Left lung (tissue), 4 donors: ENCODE measurements at regions not wholly inside any gene's neighbourhood (a gene's known extent, or its start where the extent isn't known, plus 50 kb on each side); places are given as distances from the start of the nearest gene placed in this dataset.

Experiments
- ATAC-seq: fragments of 200-7000 bp; cut with Tn5 transposase; one replicate; pipeline ENCODE4 v1.9.1; 2020; ENCODE audit warnings: moderate library complexity
- DNase-seq, 4 donors: peaks; one replicate each; pipeline ENCODE4 v3.0.0-alpha.2; 2013 to 2020
- H3K27ac ChIP-seq, 2 donors: fragments of 200-600 bp; sonication (generic) in 1 of 2; one replicate each; pipeline versions ENCODE4 v1.5.0 to v1.8.0; 2020 to 2021
- H3K27me3 ChIP-seq, 2 donors: fragments of 200-600 bp; sonication (generic) in 1 of 2; one replicate each; pipeline versions ENCODE4 v1.5.0 to v1.8.0; 2020 to 2021
- H3K36me3 ChIP-seq, 2 donors: fragments of 200-600 bp; sonication (generic) in 1 of 2; one replicate each; pipeline versions ENCODE4 v1.5.0 to v1.8.0; 2020 to 2021
- H3K4me1 ChIP-seq, 2 donors: fragments of 200-600 bp; one replicate each; pipeline ENCODE4 v1.8.0; 2021
- H3K4me3 ChIP-seq, 2 donors: fragments of 200-600 bp; sonication (generic) in 1 of 2; one replicate each; pipeline versions ENCODE4 v1.5.0 to v1.8.0; 2020 to 2021; ENCODE audit warnings: mild to moderate bottlenecking in 1 of 2
- H3K9me3 ChIP-seq, 2 donors: fragments of 200-600 bp; sonication (generic) in 1 of 2; one replicate each; pipeline versions ENCODE4 v1.5.0 to v1.8.0; 2020 to 2021
- intact Hi-C, 2 donors: fragments of 100-400 bp; cut with DNase I; formaldehyde crosslinking; loops; one replicate each; pipeline versions ENCODE4 v1.11.2 to v1.14.2; 2022
- TF ChIP-seq, protein P1 (sequence below), 2 donors: fragments of 200-600 bp; sonication (generic) in 1 of 2; IDR thresholded peaks; one replicate each; pipeline versions ENCODE4 v1.5.0 to v1.8.0; 2021; ENCODE audit warnings: antibody characterized with exemption in 2 of 2
- donor health status: DM: no; HTN: yes; CAD: no.
- donor health status: DM: no; HTN: no; CAD: no.

GRCh38 chr9:120258096-120258495 is 321.9 kb downstream of the CDK5RAP2 start:
- no peak for ATAC-seq
- H3K9me3 ChIP-seq, result no peaks in the 10 kb centered on the region
- H3K36me3 ChIP-seq, result no peaks in the 10 kb centered on the region
- TF ChIP-seq, protein P1, sequence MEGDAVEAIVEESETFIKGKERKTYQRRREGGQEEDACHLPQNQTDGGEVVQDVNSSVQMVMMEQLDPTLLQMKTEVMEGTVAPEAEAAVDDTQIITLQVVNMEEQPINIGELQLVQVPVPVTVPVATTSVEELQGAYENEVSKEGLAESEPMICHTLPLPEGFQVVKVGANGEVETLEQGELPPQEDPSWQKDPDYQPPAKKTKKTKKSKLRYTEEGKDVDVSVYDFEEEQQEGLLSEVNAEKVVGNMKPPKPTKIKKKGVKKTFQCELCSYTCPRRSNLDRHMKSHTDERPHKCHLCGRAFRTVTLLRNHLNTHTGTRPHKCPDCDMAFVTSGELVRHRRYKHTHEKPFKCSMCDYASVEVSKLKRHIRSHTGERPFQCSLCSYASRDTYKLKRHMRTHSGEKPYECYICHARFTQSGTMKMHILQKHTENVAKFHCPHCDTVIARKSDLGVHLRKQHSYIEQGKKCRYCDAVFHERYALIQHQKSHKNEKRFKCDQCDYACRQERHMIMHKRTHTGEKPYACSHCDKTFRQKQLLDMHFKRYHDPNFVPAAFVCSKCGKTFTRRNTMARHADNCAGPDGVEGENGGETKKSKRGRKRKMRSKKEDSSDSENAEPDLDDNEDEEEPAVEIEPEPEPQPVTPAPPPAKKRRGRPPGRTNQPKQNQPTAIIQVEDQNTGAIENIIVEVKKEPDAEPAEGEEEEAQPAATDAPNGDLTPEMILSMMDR (IDR thresholded peaks at IDR 0.05), result no peak
- peaks cover 0 to 4% of the 10 kb centered on the region in 2 donors for H3K27me3 ChIP-seq
- no peak overlapping the region for H3K27ac ChIP-seq
- no peak for DNase-seq
- intact Hi-C loops, result no loop called here
- H3K4me1 ChIP-seq, result no peaks in the 10 kb centered on the region
- H3K4me3 ChIP-seq, result no peak overlapping the region

- H3K27me3 ChIP-seq, result peaks cover 0 to 4% of the 10 kb centered on the region in 2 donors
- H3K27ac ChIP-seq, result no peak overlapping the region
- H3K36me3 ChIP-seq, result no peaks in the 10 kb centered on the region
- no peak overlapping the region for H3K4me3 ChIP-seq
- TF ChIP-seq, protein P1 (IDR thresholded peaks at IDR 0.05), result no peak
- DNase-seq (no peak), ATAC-seq (no peak)
- H3K9me3 ChIP-seq, result no peaks in the 10 kb centered on the region
- intact Hi-C loops, result no loop called here
- no peaks in the 10 kb centered on the region for H3K4me1 ChIP-seq
Measured at GRCh38 chr9:120257483-120257882, 322.5 kb downstream of the CDK5RAP2 start.

GRCh38 chr9:120256146-120256545 is 323.8 kb downstream of the CDK5RAP2 start:
- no peak for DNase-seq
- peaks cover 0 to 4% of the 10 kb centered on the region in 2 donors for H3K27me3 ChIP-seq
- TF ChIP-seq, protein P1 (IDR thresholded peaks at IDR 0.05), result no peak
- H3K4me1 ChIP-seq, result no peaks in the 10 kb centered on the region
- H3K27ac ChIP-seq, result no peak overlapping the region
- intact Hi-C loops, result no loop called here
- H3K36me3 ChIP-seq, result no peaks in the 10 kb centered on the region
- H3K9me3 ChIP-seq, result no peaks in the 10 kb centered on the region
- no peak overlapping the region for H3K4me3 ChIP-seq
- ATAC-seq, result no peak

- Histone ChIP-seq H3K36me3 (no peaks in the 10 kb centered on the region), H3K27ac (no peak overlapping the region), H3K4me3 (no peak overlapping the region), H3K9me3 (no peaks in the 10 kb centered on the region), H3K27me3 (peaks cover 0 to 4% of the 10 kb centered on the region in 2 donors), H3K4me1 (no peaks in the 10 kb centered on the region)
- ATAC-seq, result no peak
- TF ChIP-seq, protein P1 (IDR thresholded peaks at IDR 0.05), result no peak
- intact Hi-C loops, result no loop called here
- DNase-seq, result no peak
Measured at GRCh38 chr9:120252248-120252647, 327.7 kb downstream of the CDK5RAP2 start.

- Histone ChIP-seq H3K9me3 (no peaks in the 10 kb centered on the region), H3K27me3 (no peaks in the 10 kb centered on the region), H3K27ac (no peak overlapping the region), H3K4me3 (no peak overlapping the region), H3K4me1 (no peaks in the 10 kb centered on the region), H3K36me3 (no peaks in the 10 kb centered on the region)
- TF ChIP-seq, protein P1 (IDR thresholded peaks at IDR 0.05), result no peak
- DNase-seq, result no peak
- intact Hi-C loops, result no loop called here
- ATAC-seq, result no peak
Measured at GRCh38 chr9:120242116-120242811, 337.7 kb downstream of the CDK5RAP2 start.
